Erythroblast (primary cell): ENCODE measurements at regions not wholly inside any gene's neighbourhood (a gene's known extent, or its start where the extent isn't known, plus 50 kb on each side); places are given as distances from the start of the nearest gene placed in this dataset.

ENCODE experiments used
- GATA1 ChIP-seq: IDR thresholded peaks from 2 replicates; pipeline ENCODE4 v1.6.1; 2011; ENCODE audit warnings: low read depth, mild to moderate bottlenecking, control low read depth, low read length, moderate library complexity
- POLR2A ChIP-seq: IDR thresholded peaks from 2 replicates; pipeline ENCODE4 v1.6.1; 2011; ENCODE audit warnings: mild to moderate bottlenecking, low read length

- TF ChIP-seq POLR2A = no peak
- no peak for TF ChIP-seq GATA1
Observed at GRCh38 chr7:138245682-138246081, 169.4 kb downstream of the AKR1D1 start.
